A673 (cell line): ENCODE measurements at regions not wholly inside any gene's neighbourhood (a gene's known extent, or its start where the extent isn't known, plus 50 kb on each side); places are given as distances from the start of the nearest gene placed in this dataset.

ENCODE experiments used
- BruUV-seq: library from RNA; stranded (reverse); fragments of 400-500 nt; replicated peaks from 2 replicates; lab custom pipeline; 2021; lab: Mats Ljungman, UMichigan
- CTCF ChIA-PET: fragments of 300-600 bp; sonication (Branson Sonifier 250); formaldehyde crosslinking; loops from one replicate; lab custom pipeline; 2022; ENCODE audit warnings: antibody characterized with exemption; lab: Charles Lee
- POLR2A ChIA-PET: fragments of 300-600 bp; sonication (Branson Sonifier 250); formaldehyde crosslinking; loops from one replicate; lab custom pipeline; 2022; ENCODE audit warnings: antibody characterized with exemption; ENCODE audit not compliant: low non-redundant PET; lab: Charles Lee
- DNase-seq: peaks from one replicate; pipeline ENCODE4 v3.0.0-alpha.2; 2015; ENCODE audit warnings: low spot score
- H3K27ac ChIP-seq: fragments of 200-600 bp; sonication (generic); 2 replicates; pipeline ENCODE4 v1.5.1; 2016; ENCODE audit warnings: mixed run types, low read depth, mild to moderate bottlenecking, mixed read lengths, antibody characterized with exemption, low read length; ENCODE audit not compliant: poor library complexity, severe bottlenecking
- H3K27me3 ChIP-seq: fragments of 200-600 bp; sonication (generic); replicated peaks from 2 replicates; pipeline ENCODE4 v1.6.1; 2017; ENCODE audit warnings: mixed run types, low read depth, mild to moderate bottlenecking, mixed read lengths, antibody characterized with exemption, low read length; ENCODE audit not compliant: insufficient read depth, poor library complexity
- H3K36me3 ChIP-seq: fragments of 200-600 bp; sonication (generic); 2 replicates; pipeline ENCODE4 v1.6.1; 2016; ENCODE audit warnings: mixed run types, mild to moderate bottlenecking, mixed read lengths, antibody characterized with exemption, low read length; ENCODE audit not compliant: insufficient read depth, poor library complexity, severe bottlenecking
- H3K4me1 ChIP-seq: fragments of 200-600 bp; sonication (generic); 2 replicates; pipeline ENCODE4 v1.6.1; 2017; ENCODE audit warnings: mixed run types, mild to moderate bottlenecking, mixed read lengths, antibody characterized with exemption, low read length; ENCODE audit not compliant: insufficient read depth, poor library complexity, severe bottlenecking
- H3K4me3 ChIP-seq: fragments of 200-600 bp; sonication (generic); 2 replicates; pipeline ENCODE4 v1.5.1; 2016; ENCODE audit warnings: low read depth, mixed run types, mild to moderate bottlenecking, mixed read lengths, low read length; ENCODE audit not compliant: poor library complexity, severe bottlenecking
- H3K9me3 ChIP-seq: fragments of 200-600 bp; sonication (generic); 2 replicates; pipeline ENCODE4 v1.6.1; 2016; ENCODE audit warnings: mixed run types, low read depth, mild to moderate bottlenecking, mixed read lengths, antibody characterized with exemption, low read length; ENCODE audit not compliant: poor library complexity, severe bottlenecking
- CTCF ChIP-seq: fragments of 300-800, 200-600 bp; sonication (generic); conservative IDR thresholded peaks from 2 replicates; pipeline ENCODE4 v1.5.1; 2017; ENCODE audit warnings: low read depth, mild to moderate bottlenecking, antibody characterized with exemption, low read length, moderate library complexity, mixed read lengths
- EZH2 ChIP-seq: fragments of 200-600 bp; sonication (generic); IDR thresholded peaks from 2 replicates; pipeline ENCODE4 v1.6.1; 2017; ENCODE audit warnings: borderline replicate concordance, low read depth, mild to moderate bottlenecking, mixed read lengths, antibody characterized with exemption, low read length; ENCODE audit not compliant: poor library complexity, severe bottlenecking
- intact Hi-C: fragments of 100-400 bp; cut with micrococcal nuclease; formaldehyde crosslinking; loops from one replicate; pipeline ENCODE4 v1.10.0; 2022; ENCODE audit not compliant: unreplicated experiment

- Histone ChIP-seq H3K9me3 (no peaks in the 10 kb centered on the region), H3K4me3 (no peak overlapping the region), H3K27ac (no peak overlapping the region), H3K27me3 (no peaks in the 10 kb centered on the region), H3K36me3 (no peaks in the 10 kb centered on the region), H3K4me1 (no peaks in the 10 kb centered on the region)
- ChIA-PET POLR2A (no interaction called here), CTCF (no interaction called here)
- TF ChIP-seq CTCF (no peak), EZH2 (no peak)
- intact Hi-C loops = no loop called here
- DNase-seq = no peak
- no TSS peak for BruUV-seq
Measured at GRCh38 chr14:84922370-84922769, 607.6 kb upstream of the FLRT2 start.

GRCh38 chr14:84926656-84927055, 603.3 kb upstream of the FLRT2 start:
- H3K36me3 ChIP-seq = no peaks in the 10 kb centered on the region
- no TSS peak for BruUV-seq
- POLR2A ChIA-PET = no interaction called here
- CTCF ChIA-PET = no interaction called here
- intact Hi-C loops = no loop called here
- no peak for DNase-seq
- no peaks in the 10 kb centered on the region for H3K9me3 ChIP-seq
- H3K4me3 ChIP-seq = no peak overlapping the region
- H3K4me1 ChIP-seq = no peaks in the 10 kb centered on the region
- TF ChIP-seq EZH2 (no peak), CTCF (no peak)
- H3K27me3 ChIP-seq = no peaks in the 10 kb centered on the region
- H3K27ac ChIP-seq = no peak overlapping the region

- no peaks in the 10 kb centered on the region for H3K27me3 ChIP-seq
- TF ChIP-seq EZH2 = no peak
- no peak for TF ChIP-seq CTCF
- ChIA-PET CTCF (no interaction called here), POLR2A (no interaction called here)
- intact Hi-C loops = no loop called here
- no peak overlapping the region for H3K4me3 ChIP-seq
- H3K4me1 ChIP-seq = no peaks in the 10 kb centered on the region
- no peaks in the 10 kb centered on the region for H3K36me3 ChIP-seq
- no TSS peak for BruUV-seq
- DNase-seq = no peak
- no peaks in the 10 kb centered on the region for H3K9me3 ChIP-seq
- no peak overlapping the region for H3K27ac ChIP-seq
Measured at GRCh38 chr14:84927096-84927827, 602.7 kb upstream of the FLRT2 start.
